ENCODE measurements at regions not wholly inside any gene's neighbourhood (a gene's known extent, or its start where the extent isn't known, plus 50 kb on each side); places are given as distances from the start of the nearest gene placed in this dataset.

DNA sequence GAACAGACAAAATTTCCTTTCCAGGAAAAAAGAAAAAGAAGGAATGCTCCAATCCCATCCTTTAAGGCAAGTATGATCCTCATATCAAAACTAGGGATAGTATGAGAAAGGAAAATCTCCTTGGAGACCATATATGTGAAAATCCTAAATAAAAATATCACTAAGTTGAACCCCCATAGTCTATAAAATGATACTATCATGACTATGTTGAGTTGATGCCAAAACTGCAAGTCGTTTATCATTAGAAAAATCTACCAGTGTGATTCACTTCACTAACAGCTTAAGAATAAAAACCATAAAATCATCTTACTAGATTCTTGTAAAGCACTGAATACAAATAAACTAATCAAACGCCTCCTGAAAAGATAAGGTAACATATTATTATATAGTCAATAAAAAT lies 76.6 kb upstream of the STXBP5 start:
- Histone ChIP-seq H3K27me3 (ENCODE audit: control insufficient read depth in 3 of 3, insufficient read depth in 3 of 3, low read length in 2 of 3) (no peaks in the 10 kb centered on the region), H3K4me3 (no peak overlapping the region), H3K9ac (ENCODE audit: insufficient read depth in 1 of 2, low read length in 2 of 2) (no peak overlapping the region), H3K27ac (ENCODE audit: low read depth in 1 of 2, low read length in 1 of 2) (no peak overlapping the region), H3K4me1 (ENCODE audit: control insufficient read depth in 5 of 5, insufficient read depth in 5 of 5, low read length in 5 of 5) (peaks cover 0 to 3% (median 0%) of the 10 kb centered on the region in 5 donors), H3K36me3 (ENCODE audit: control insufficient read depth in 4 of 4, insufficient read depth in 4 of 4, low read length in 4 of 4) (no peaks in the 10 kb centered on the region), H3K9me3 (ENCODE audit: control insufficient read depth in 4 of 4, insufficient read depth in 3 of 4, low read length in 3 of 4) (no peaks in the 10 kb centered on the region)
- no peak for ATAC-seq (ENCODE audit: insufficient read depth, low FRiP score)
- DNase-seq: no peak
- WGBS, 2 donors: 77 to 85% methylated on average over 2 of the region's 2 CpGs
- TF ChIP-seq, protein P1, sequence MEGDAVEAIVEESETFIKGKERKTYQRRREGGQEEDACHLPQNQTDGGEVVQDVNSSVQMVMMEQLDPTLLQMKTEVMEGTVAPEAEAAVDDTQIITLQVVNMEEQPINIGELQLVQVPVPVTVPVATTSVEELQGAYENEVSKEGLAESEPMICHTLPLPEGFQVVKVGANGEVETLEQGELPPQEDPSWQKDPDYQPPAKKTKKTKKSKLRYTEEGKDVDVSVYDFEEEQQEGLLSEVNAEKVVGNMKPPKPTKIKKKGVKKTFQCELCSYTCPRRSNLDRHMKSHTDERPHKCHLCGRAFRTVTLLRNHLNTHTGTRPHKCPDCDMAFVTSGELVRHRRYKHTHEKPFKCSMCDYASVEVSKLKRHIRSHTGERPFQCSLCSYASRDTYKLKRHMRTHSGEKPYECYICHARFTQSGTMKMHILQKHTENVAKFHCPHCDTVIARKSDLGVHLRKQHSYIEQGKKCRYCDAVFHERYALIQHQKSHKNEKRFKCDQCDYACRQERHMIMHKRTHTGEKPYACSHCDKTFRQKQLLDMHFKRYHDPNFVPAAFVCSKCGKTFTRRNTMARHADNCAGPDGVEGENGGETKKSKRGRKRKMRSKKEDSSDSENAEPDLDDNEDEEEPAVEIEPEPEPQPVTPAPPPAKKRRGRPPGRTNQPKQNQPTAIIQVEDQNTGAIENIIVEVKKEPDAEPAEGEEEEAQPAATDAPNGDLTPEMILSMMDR (IDR thresholded peaks at IDR 0.05; ENCODE audit: control extremely low read depth, extremely low read depth): no peak

DNA sequence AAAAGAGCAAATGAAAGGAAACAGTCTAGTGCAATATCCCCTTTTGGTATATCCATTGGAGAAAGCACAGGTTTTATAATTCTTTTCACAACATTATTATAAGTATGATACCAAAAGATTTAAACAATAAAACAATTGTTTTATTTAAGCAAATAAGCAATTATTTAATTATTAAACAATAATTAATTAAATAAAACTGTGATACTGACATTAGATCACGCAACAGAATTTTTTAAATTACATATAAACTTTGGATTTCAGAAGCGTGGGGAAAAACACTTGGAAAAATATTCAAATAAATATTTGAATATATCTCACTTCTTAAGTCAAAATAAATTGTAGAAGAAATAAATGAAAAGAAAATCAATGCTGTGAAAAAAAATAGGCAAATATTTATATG lies 76.2 kb upstream of the STXBP5 start:
- TF ChIP-seq, protein P1 (IDR thresholded peaks at IDR 0.05; ENCODE audit: control extremely low read depth, extremely low read depth): no peak
- no peak overlapping the region for H3K9ac ChIP-seq (ENCODE audit: insufficient read depth in 1 of 2, low read length in 2 of 2)
- H3K4me1 ChIP-seq (ENCODE audit: control insufficient read depth in 5 of 5, insufficient read depth in 5 of 5, low read length in 5 of 5): peaks cover 0 to 3% (median 0%) of the 10 kb centered on the region in 5 donors
- H3K27me3 ChIP-seq (ENCODE audit: control insufficient read depth in 3 of 3, insufficient read depth in 3 of 3, low read length in 2 of 3): no peaks in the 10 kb centered on the region
- 95 to 96% methylated on average over 2 of the region's 2 CpGs for WGBS, 2 donors
- H3K4me3 ChIP-seq: no peak overlapping the region
- no peaks in the 10 kb centered on the region for H3K36me3 ChIP-seq (ENCODE audit: control insufficient read depth in 4 of 4, insufficient read depth in 4 of 4, low read length in 4 of 4)
- no peaks in the 10 kb centered on the region for H3K9me3 ChIP-seq (ENCODE audit: control insufficient read depth in 4 of 4, insufficient read depth in 3 of 4, low read length in 3 of 4)
- H3K27ac ChIP-seq (ENCODE audit: low read depth in 1 of 2, low read length in 1 of 2): no peak overlapping the region
- no peak for DNase-seq
- no peak for ATAC-seq (ENCODE audit: insufficient read depth, low FRiP score)

DNA sequence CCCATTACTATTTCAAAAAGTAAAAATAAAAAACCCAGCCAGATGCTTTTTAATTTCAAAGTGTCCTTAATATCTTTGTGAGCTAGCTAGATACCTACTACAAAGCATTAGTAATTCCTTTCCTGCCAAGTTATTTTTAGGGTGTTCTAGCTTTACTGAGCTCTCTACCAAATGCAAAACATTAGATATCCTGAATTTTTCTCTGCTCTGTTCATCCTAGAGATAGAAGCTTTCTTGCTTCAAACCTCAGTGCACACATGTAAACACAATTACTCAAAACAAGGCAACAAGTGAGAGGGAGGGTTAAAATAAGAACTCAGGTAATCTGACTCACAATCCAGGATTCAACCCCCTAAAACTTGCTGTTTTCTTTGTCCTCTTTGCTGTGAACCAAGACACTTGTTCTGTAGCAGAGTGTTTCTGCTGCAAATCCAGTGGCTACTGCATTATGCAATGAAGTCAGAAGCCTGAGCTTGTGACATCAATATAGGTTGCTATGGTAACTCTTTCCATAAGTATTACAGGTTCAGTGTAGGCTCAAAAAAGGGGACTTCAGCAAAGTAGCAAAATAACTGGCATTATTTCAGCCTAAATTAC lies 72.6 kb upstream of the STXBP5 start:
- Histone ChIP-seq H3K4me3 (no peak overlapping the region), H3K27me3 (ENCODE audit: control insufficient read depth in 3 of 3, insufficient read depth in 3 of 3, low read length in 2 of 3) (no peaks in the 10 kb centered on the region), H3K9me3 (ENCODE audit: control insufficient read depth in 4 of 4, insufficient read depth in 3 of 4, low read length in 3 of 4) (no peaks in the 10 kb centered on the region), H3K36me3 (ENCODE audit: control insufficient read depth in 4 of 4, insufficient read depth in 4 of 4, low read length in 4 of 4) (no peaks in the 10 kb centered on the region), H3K27ac (ENCODE audit: low read depth in 1 of 2, low read length in 1 of 2) (no peak overlapping the region), H3K9ac (ENCODE audit: insufficient read depth in 1 of 2, low read length in 2 of 2) (no peak overlapping the region), H3K4me1 (ENCODE audit: control insufficient read depth in 5 of 5, insufficient read depth in 5 of 5, low read length in 5 of 5) (peaks cover 0 to 3% (median 0%) of the 10 kb centered on the region in 5 donors)
- TF ChIP-seq, protein P1 (IDR thresholded peaks at IDR 0.05; ENCODE audit: control extremely low read depth, extremely low read depth): no peak
- no peak for ATAC-seq (ENCODE audit: insufficient read depth, low FRiP score)
- DNase-seq: no peak

DNA sequence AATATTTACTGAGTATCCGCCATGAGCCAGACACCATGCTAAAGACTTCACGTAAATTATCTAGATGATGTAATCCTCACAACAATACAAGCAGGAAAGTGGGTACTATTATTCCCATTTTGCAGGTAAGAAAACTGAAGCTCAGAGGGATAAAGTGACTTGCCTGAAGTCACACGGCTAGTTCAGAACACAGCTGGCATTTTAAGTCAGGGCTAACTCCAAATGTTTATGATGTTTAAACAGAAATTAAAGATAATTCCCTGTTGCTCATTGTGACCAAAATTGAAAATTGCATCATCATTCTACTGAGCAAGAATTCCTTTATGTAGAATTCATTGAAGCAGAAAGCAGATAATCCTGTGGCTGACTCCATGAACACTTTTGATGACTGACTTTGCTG lies 71.3 kb upstream of the STXBP5 start:
- Histone ChIP-seq H3K4me3 (no peak overlapping the region), H3K27me3 (ENCODE audit: control insufficient read depth in 3 of 3, insufficient read depth in 3 of 3, low read length in 2 of 3) (no peaks in the 10 kb centered on the region), H3K9me3 (ENCODE audit: control insufficient read depth in 4 of 4, insufficient read depth in 3 of 4, low read length in 3 of 4) (no peaks in the 10 kb centered on the region), H3K9ac (ENCODE audit: insufficient read depth in 1 of 2, low read length in 2 of 2) (no peak overlapping the region), H3K4me1 (ENCODE audit: control insufficient read depth in 5 of 5, insufficient read depth in 5 of 5, low read length in 5 of 5) (peaks cover 0 to 3% (median 0%) of the 10 kb centered on the region in 5 donors), H3K27ac (ENCODE audit: low read depth in 1 of 2, low read length in 1 of 2) (no peak overlapping the region), H3K36me3 (ENCODE audit: control insufficient read depth in 4 of 4, insufficient read depth in 4 of 4, low read length in 4 of 4) (no peaks in the 10 kb centered on the region)
- TF ChIP-seq, protein P1 (IDR thresholded peaks at IDR 0.05; ENCODE audit: control extremely low read depth, extremely low read depth): no peak
- 88 to 91% methylated on average over 3 of the region's 3 CpGs for WGBS, 2 donors
- no peak for DNase-seq
- ATAC-seq (ENCODE audit: insufficient read depth, low FRiP score): no peak

All from lung (tissue), 11 donors.